SK-N-SH treated with all-trans-retinoic acid at 6 μM for 48 hours (cell line): ENCODE measurements at regions not wholly inside any gene's neighbourhood (a gene's known extent, or its start where the extent isn't known, plus 50 kb on each side); places are given as distances from the start of the nearest gene placed in this dataset.

ENCODE experiments used
- ARNTL ChIP-seq: fragments of 450-650 bp; formaldehyde crosslinking; IDR thresholded peaks from 2 replicates; pipeline ENCODE4 v1.5.0; 2020; ENCODE audit warnings: low read depth, mild to moderate bottlenecking, moderate library complexity, borderline replicate concordance
- GLIS3 ChIP-seq: fragments of 250-450 bp; sonication (Bioruptor Pico); IDR thresholded peaks from 2 replicates; pipeline ENCODE4 v1.5.0; 2020; ENCODE audit warnings: mild to moderate bottlenecking, moderate library complexity
- ISL1 ChIP-seq: fragments of 250-450 bp; sonication (Bioruptor Pico); IDR thresholded peaks from 2 replicates; pipeline ENCODE4 v2.1.2; 2022; ENCODE audit warnings: mild to moderate bottlenecking, moderate library complexity
- PATZ1 ChIP-seq: fragments of 250-450 bp; sonication (Bioruptor Pico); IDR thresholded peaks from 2 replicates; pipeline ENCODE4 v1.8.0; 2020; ENCODE audit warnings: mild to moderate bottlenecking, moderate library complexity, borderline replicate concordance
- POU6F1 ChIP-seq: fragments of 250-450 bp; sonication (Bioruptor Pico); IDR thresholded peaks from 2 replicates; pipeline ENCODE4 v1.8.0; 2021; ENCODE audit warnings: low read depth, mild to moderate bottlenecking, moderate library complexity, borderline replicate concordance
- RARB ChIP-seq: fragments of 250-450 bp; sonication (Bioruptor Pico); IDR thresholded peaks from 2 replicates; pipeline ENCODE4 v1.8.0; 2021; ENCODE audit warnings: mild to moderate bottlenecking, moderate library complexity
- ZFP3 ChIP-seq: fragments of 250-450 bp; sonication (Bioruptor Pico); IDR thresholded peaks from 2 replicates; pipeline ENCODE4 v1.5.0; 2020; ENCODE audit warnings: mild to moderate bottlenecking, moderate library complexity
- TF ChIP-seq, protein P1 (sequence below): fragments of 250-450 bp; sonication (Bioruptor Pico); IDR thresholded peaks from 2 replicates; pipeline ENCODE4 v1.5.1; 2020; ENCODE audit warnings: low read depth, mild to moderate bottlenecking, moderate library complexity

DNA sequence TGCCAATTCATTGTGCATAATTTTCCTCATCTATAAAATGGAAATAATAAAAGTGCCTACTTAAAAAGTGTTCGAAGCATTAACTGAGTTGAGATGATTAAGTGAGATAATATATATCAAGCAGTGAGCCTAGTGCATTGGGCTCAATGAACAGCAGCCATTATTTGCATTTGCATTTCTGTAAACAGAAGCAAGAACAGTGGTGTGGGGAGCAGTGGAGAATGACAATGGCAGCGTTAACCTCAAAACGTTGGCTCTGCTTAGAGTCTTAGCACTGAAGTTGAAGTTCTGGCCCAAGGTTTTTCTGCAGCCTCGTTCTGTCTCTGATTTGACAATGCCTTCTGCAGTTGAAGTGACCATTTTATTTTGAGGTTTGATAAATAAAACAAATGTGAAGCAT, 466.3 kb upstream of the ONECUT1 start:
- no peak for TF ChIP-seq ZFP3
- TF ChIP-seq ARNTL (CRISPR knock-in tag): no peak
- no peak for TF ChIP-seq POU6F1 (CRISPR knock-in tag)
- TF ChIP-seq GLIS3 (CRISPR knock-in tag): no peak
- TF ChIP-seq, protein P1, sequence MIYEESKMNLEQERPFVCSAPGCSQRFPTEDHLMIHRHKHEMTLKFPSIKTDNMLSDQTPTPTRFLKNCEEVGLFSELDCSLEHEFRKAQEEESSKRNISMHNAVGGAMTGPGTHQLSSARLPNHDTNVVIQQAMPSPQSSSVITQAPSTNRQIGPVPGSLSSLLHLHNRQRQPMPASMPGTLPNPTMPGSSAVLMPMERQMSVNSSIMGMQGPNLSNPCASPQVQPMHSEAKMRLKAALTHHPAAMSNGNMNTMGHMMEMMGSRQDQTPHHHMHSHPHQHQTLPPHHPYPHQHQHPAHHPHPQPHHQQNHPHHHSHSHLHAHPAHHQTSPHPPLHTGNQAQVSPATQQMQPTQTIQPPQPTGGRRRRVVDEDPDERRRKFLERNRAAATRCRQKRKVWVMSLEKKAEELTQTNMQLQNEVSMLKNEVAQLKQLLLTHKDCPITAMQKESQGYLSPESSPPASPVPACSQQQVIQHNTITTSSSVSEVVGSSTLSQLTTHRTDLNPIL (CRISPR knock-in tag): no peak
- no peak for TF ChIP-seq PATZ1
- TF ChIP-seq ISL1: no peak
- no peak for TF ChIP-seq RARB (CRISPR knock-in tag)
